ENCODE measurements at regions not wholly inside any gene's neighbourhood (a gene's known extent, or its start where the extent isn't known, plus 50 kb on each side); places are given as distances from the start of the nearest gene placed in this dataset.
"Not testable (repeated sequence)": the region's sequence is repeated elsewhere in the genome, so short reads cannot be mapped to it uniquely, and the experiment has no call there.

GRCh38 chr20:64327223-64327549, 71.6 kb downstream of the PCMTD2 start:
- H3K9me2 ChIP-seq (ENCODE audit: insufficient read depth); H3K79me2 ChIP-seq (ENCODE audit: low read depth); H4K20me1 ChIP-seq (ENCODE audit: insufficient read depth); H3K9me3 ChIP-seq (ENCODE audit: insufficient read depth, low read depth); H2AFZ ChIP-seq; H3K27ac ChIP-seq; H3F3A ChIP-seq (ENCODE audit: insufficient read depth, low read depth); H3K4me3 ChIP-seq; H3K4me1 ChIP-seq (replicated peaks; ENCODE audit: insufficient read depth); intact Hi-C loops (cut with micrococcal nuclease; ENCODE audit: unreplicated experiment); POLR2A ChIA-PET (ENCODE audit: unreplicated experiment); CTCF ChIA-PET; H3K36me3 ChIP-seq (ENCODE audit: low read depth); BruUV-seq (replicated peaks); H3K4me2 ChIP-seq: not testable (repeated sequence)
- H3K27me3 ChIP-seq (ENCODE audit: insufficient read depth, low read depth) = peaks cover 36% of the 10 kb centered on the region
- DNase-seq = peak in 1 of 2 experiments; percentile 3

- H3K27ac ChIP-seq; intact Hi-C loops (cut with micrococcal nuclease; ENCODE audit: unreplicated experiment); H3K36me3 ChIP-seq (ENCODE audit: low read depth); H3F3A ChIP-seq (ENCODE audit: insufficient read depth, low read depth); H3K4me3 ChIP-seq; POLR2A ChIA-PET (ENCODE audit: unreplicated experiment); H3K79me2 ChIP-seq (ENCODE audit: low read depth); H4K20me1 ChIP-seq (ENCODE audit: insufficient read depth); DNase-seq; H3K4me2 ChIP-seq; H2AFZ ChIP-seq; H3K9me3 ChIP-seq (ENCODE audit: insufficient read depth, low read depth); CTCF ChIA-PET; H3K4me1 ChIP-seq (replicated peaks; ENCODE audit: insufficient read depth); H3K9me2 ChIP-seq (ENCODE audit: insufficient read depth); BruUV-seq (replicated peaks): not testable (repeated sequence)
- H3K27me3 ChIP-seq (ENCODE audit: insufficient read depth, low read depth) = peaks cover 36% of the 10 kb centered on the region
These were observed 72.2 kb downstream of the PCMTD2 start for GRCh38 chr20:64327550-64328317.

- H3F3A ChIP-seq (ENCODE audit: insufficient read depth, low read depth); BruUV-seq (replicated peaks); H3K79me2 ChIP-seq (ENCODE audit: low read depth); H2AFZ ChIP-seq; H3K4me3 ChIP-seq; intact Hi-C loops (cut with micrococcal nuclease; ENCODE audit: unreplicated experiment); DNase-seq; H3K27ac ChIP-seq; H3K9me3 ChIP-seq (ENCODE audit: insufficient read depth, low read depth); H3K36me3 ChIP-seq (ENCODE audit: low read depth); H3K9me2 ChIP-seq (ENCODE audit: insufficient read depth); H3K4me1 ChIP-seq (replicated peaks; ENCODE audit: insufficient read depth); H3K4me2 ChIP-seq; H4K20me1 ChIP-seq (ENCODE audit: insufficient read depth); POLR2A ChIA-PET (ENCODE audit: unreplicated experiment); CTCF ChIA-PET: not testable (repeated sequence)
- H3K27me3 ChIP-seq (ENCODE audit: insufficient read depth, low read depth) = peaks cover 27% of the 10 kb centered on the region
These were observed 73.2 kb downstream of the PCMTD2 start for GRCh38 chr20:64328595-64329250.

DNA sequence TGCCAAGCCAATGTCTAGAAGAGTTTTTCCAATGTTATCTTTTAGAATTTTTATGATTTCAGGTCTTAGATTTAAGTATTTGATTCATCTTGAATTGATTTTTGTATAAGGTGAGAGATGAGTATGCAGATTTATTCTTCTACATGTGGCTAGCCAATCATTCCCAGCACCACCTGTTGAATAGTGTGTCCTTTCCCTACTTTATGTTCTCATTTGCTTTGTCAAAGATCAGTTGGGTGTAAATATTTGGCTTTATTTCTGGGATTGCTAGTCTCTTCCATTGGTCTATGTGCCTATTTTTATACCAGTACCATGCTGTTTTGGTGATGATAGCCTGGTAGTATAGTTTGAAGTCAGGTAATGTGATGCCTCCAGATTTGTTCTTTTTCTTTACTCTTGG, 77.1 kb downstream of the PCMTD2 start:
- H3K27me3 ChIP-seq (ENCODE audit: insufficient read depth, low read depth) = peaks cover 17% of the 10 kb centered on the region; the same call in 1 of the 2 replicates
- intact Hi-C loops (cut with micrococcal nuclease; ENCODE audit: unreplicated experiment); H3K4me1 ChIP-seq (replicated peaks; ENCODE audit: insufficient read depth); H3K79me2 ChIP-seq (ENCODE audit: low read depth); H2AFZ ChIP-seq; H3K4me3 ChIP-seq; BruUV-seq (replicated peaks); H3K36me3 ChIP-seq (ENCODE audit: low read depth); H3K27ac ChIP-seq; H3F3A ChIP-seq (ENCODE audit: insufficient read depth, low read depth); DNase-seq; H4K20me1 ChIP-seq (ENCODE audit: insufficient read depth); H3K4me2 ChIP-seq; POLR2A ChIA-PET (ENCODE audit: unreplicated experiment); H3K9me2 ChIP-seq (ENCODE audit: insufficient read depth); H3K9me3 ChIP-seq (ENCODE audit: insufficient read depth, low read depth); CTCF ChIA-PET: not testable (repeated sequence)

All from PC-9 (cell line).